ENCODE measurements at regions not wholly inside any gene's neighbourhood (a gene's known extent, or its start where the extent isn't known, plus 50 kb on each side); places are given as distances from the start of the nearest gene placed in this dataset.

- peak in 1 of 5 donors; percentile 26 for DNase-seq
Measured at GRCh38 chr6:20346948-20347347, 54.7 kb upstream of the E2F3 start.

DNA sequence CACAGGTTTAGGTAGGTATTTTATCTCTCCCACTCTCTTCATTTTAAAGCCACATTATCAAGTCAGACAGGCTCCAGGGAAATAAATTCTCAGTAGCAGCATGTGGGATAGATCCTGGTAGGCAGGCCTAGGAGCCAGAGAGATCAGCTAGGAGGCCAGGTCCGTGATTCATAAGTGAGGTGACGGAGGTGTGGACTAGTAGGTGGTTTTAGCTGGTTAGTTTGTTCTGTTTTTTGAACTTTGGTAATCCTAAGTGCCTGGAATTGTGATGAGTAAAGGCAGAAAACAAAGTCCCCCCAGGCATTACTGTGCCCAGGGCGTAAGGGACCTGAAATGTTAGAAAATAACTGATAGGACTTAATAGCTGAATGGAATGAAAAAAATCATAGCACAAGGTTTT, 53.6 kb upstream of the E2F3 start:
- DNase-seq = no peak

DNA sequence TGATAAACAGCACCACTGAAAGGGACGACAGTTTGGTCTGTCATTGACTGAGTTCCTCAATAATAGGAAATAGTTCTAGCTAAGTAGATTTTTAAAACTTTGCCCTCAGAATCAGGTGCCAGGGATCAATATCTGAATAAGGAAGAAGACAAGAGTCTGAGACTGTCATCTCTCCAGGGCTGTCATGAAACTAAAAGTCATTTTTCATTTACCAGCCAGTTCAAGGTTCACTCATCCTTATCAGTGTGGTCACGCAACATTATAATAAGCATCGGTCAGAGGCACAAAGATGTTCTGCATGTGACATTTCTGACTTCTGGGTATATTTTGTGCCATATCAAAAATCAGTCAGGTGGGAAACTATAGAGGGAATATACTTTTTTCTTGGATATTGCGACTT, 52.5 kb upstream of the E2F3 start:
- DNase-seq = no peak

GRCh38 chr6:20350215-20350614, 51.5 kb upstream of the E2F3 start:
- DNase-seq = no peak

- no peak for DNase-seq
Measured at GRCh38 chr6:20351534-20351933, 50.1 kb upstream of the E2F3 start.

Data from T-helper 1 cell (primary cell).